Naive thymus-derived CD8-positive, alpha-beta T cell (primary cell): ENCODE measurements at regions not wholly inside any gene's neighbourhood (a gene's known extent, or its start where the extent isn't known, plus 50 kb on each side); places are given as distances from the start of the nearest gene placed in this dataset.
"Not testable (repeated sequence)": the region's sequence is repeated elsewhere in the genome, so short reads cannot be mapped to it uniquely, and the experiment has no call there.

ENCODE experiments used
- ATAC-seq, 2 donors: fragments of 150-1000 bp; cut with Tn5 transposase in 1 of 2; sonication (Bioruptor Pico), chemical (Tn5 transposase) in 1 of 2; 1 replicate in 1 of 2; 2 replicates in 1 of 2; pipeline ENCODE4 v1.10.0; 2021; ENCODE audit warnings: mild to moderate bottlenecking in 2 of 2, moderate library complexity in 2 of 2
- POLR2A ChIA-PET: fragments of 350-600 bp; sonication (Branson Sonifier 250); formaldehyde crosslinking; loops from one replicate; lab custom pipeline; 2021; ENCODE audit warnings: antibody characterized with exemption; lab: Charles Lee
- DNase-seq, 10 donors: peaks; one replicate each; pipeline versions ENCODE4 v3.0.0 to v3.0.0-alpha.2; 2020 to 2022
- H3K27ac Mint-ChIP-seq, 10 donors: one replicate each; pipeline ENCODE4 v1.8.0; 2020 to 2022; ENCODE audit warnings: mild to moderate bottlenecking in 10 of 10, mixed read lengths in 10 of 10, moderate library complexity in 4 of 10, inconsistent platforms in 1 of 10
- H3K27me3 Mint-ChIP-seq, 5 donors: one replicate each; pipeline ENCODE4 v1.8.0; 2021 to 2022; ENCODE audit warnings: mixed read lengths in 5 of 5
- H3K36me3 Mint-ChIP-seq, 3 donors: one replicate each; pipeline ENCODE4 v1.8.0; 2020 to 2022; ENCODE audit warnings: mixed read lengths in 3 of 3, mild to moderate bottlenecking in 2 of 3, inconsistent platforms in 1 of 3
- H3K4me1 Mint-ChIP-seq, 4 donors: one replicate each; pipeline ENCODE4 v1.8.0; 2021 to 2022; ENCODE audit warnings: mixed read lengths in 4 of 4
- H3K4me3 Mint-ChIP-seq, 10 donors: one replicate each; pipeline ENCODE4 v1.8.0; 2020 to 2022; ENCODE audit warnings: mild to moderate bottlenecking in 10 of 10, mixed read lengths in 10 of 10, moderate library complexity in 6 of 10, inconsistent platforms in 1 of 10
- H3K9me3 Mint-ChIP-seq, 9 donors: one replicate each; pipeline ENCODE4 v1.8.0; 2020 to 2022; ENCODE audit warnings: mixed read lengths in 9 of 9, mild to moderate bottlenecking in 3 of 9, inconsistent platforms in 1 of 9, moderate library complexity in 1 of 9

GRCh38 chr7:156015237-156016020 lies 203.2 kb upstream of the SHH start:
- Mint-ChIP-seq H3K9me3 (peaks cover 0 to 28% (median 6%) of the 10 kb centered on the region in 9 donors), H3K27me3 (peaks cover 0 to 3% (median 1%) of the 10 kb centered on the region in 5 donors), H3K4me1 (peaks cover 0 to 5% (median 0%) of the 10 kb centered on the region in 4 donors), H3K27ac (no peak overlapping the region), H3K4me3 (no peak overlapping the region), H3K36me3 (peaks cover 0 to 13% (median under 1%) of the 10 kb centered on the region in 3 donors)
- DNase-seq (no peak), ATAC-seq (no peak)
- POLR2A ChIA-PET, result no interaction called here

- no peak for ATAC-seq
- H3K4me3 Mint-ChIP-seq, result no peak overlapping the region
- peaks cover 0 to 5% (median 0%) of the 10 kb centered on the region in 4 donors for H3K4me1 Mint-ChIP-seq
- peaks cover under 1 to 34% (median 10%) of the 10 kb centered on the region in 9 donors for H3K9me3 Mint-ChIP-seq
- peaks cover 0 to 15% (median 5%) of the 10 kb centered on the region in 3 donors for H3K36me3 Mint-ChIP-seq
- POLR2A ChIA-PET, result no interaction called here
- DNase-seq, result no peak
- no peak overlapping the region for H3K27ac Mint-ChIP-seq
- peaks cover 0 to 3% (median 0%) of the 10 kb centered on the region in 5 donors for H3K27me3 Mint-ChIP-seq
Observed at GRCh38 chr7:156014808-156015207, 202.5 kb upstream of the SHH start.

DNA sequence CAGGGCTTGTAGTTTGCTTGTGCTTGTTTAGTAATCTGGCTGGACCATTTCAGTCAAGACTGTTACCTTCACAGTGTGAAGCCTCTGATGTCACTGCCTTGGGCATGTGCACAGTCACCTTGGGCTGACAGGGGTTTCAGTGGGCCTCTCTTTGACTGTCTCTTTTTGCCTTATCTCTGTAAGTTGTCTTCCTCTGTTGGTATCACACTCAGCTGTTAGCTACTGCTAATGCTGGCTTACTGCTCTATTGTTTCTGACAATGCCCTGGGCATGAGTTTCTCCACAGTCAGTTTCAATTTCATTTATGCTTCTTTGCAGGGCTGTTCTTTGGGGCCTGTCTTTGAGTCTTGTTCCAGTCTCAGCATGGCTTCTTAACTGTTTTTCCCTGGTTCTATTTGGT lies 201.9 kb upstream of the SHH start:
- H3K36me3 Mint-ChIP-seq, result peaks cover 0 to 19% (median 6%) of the 10 kb centered on the region in 3 donors
- peaks cover 0 to 5% (median 0%) of the 10 kb centered on the region in 4 donors for H3K4me1 Mint-ChIP-seq
- H3K27ac Mint-ChIP-seq, result no peak overlapping the region
- peaks cover 3 to 39% (median 13%) of the 10 kb centered on the region in 9 donors for H3K9me3 Mint-ChIP-seq
- DNase-seq (no peak), ATAC-seq (no peak)
- peaks cover 0 to 3% (median 0%) of the 10 kb centered on the region in 5 donors for H3K27me3 Mint-ChIP-seq
- H3K4me3 Mint-ChIP-seq, result no peak overlapping the region
- POLR2A ChIA-PET, result no interaction called here

GRCh38 chr7:156012412-156012811 lies 200.1 kb upstream of the SHH start:
- H3K4me1 Mint-ChIP-seq, result peaks cover 0 to 5% (median 0%) of the 10 kb centered on the region in 4 donors

GRCh38 chr7:156009569-156009968 lies 197.3 kb upstream of the SHH start:
- Mint-ChIP-seq H3K4me3 (no peak overlapping the region), H3K36me3 (peaks cover 0 to 22% (median 8%) of the 10 kb centered on the region in 3 donors), H3K9me3 (peaks cover 5 to 41% (median 18%) of the 10 kb centered on the region in 9 donors), H3K27ac (no peak overlapping the region), H3K4me1 (peaks cover 0 to 5% (median 0%) of the 10 kb centered on the region in 4 donors), H3K27me3 (no peaks in the 10 kb centered on the region)
- DNase-seq, result no peak
- POLR2A ChIA-PET, result no interaction called here
- no peak for ATAC-seq

More at GRCh38 chr7:156012412-156012811, 200.1 kb upstream of the SHH start:
- H3K27ac Mint-ChIP-seq, result no peak overlapping the region
- DNase-seq, result no peak
- ATAC-seq, result no peak
- H3K4me3 Mint-ChIP-seq, result no peak overlapping the region
- POLR2A ChIA-PET, result no interaction called here
- H3K36me3 Mint-ChIP-seq, result peaks cover 0 to 22% (median 8%) of the 10 kb centered on the region in 3 donors
- H3K27me3 Mint-ChIP-seq, result no peaks in the 10 kb centered on the region
- peaks cover 5 to 41% (median 18%) of the 10 kb centered on the region in 9 donors for H3K9me3 Mint-ChIP-seq

GRCh38 chr7:156006876-156007275 lies 194.6 kb upstream of the SHH start:
- H3K27me3 Mint-ChIP-seq, H3K36me3 Mint-ChIP-seq, DNase-seq, H3K27ac Mint-ChIP-seq, POLR2A ChIA-PET, H3K4me3 Mint-ChIP-seq, ATAC-seq: not testable (repeated sequence)
- H3K4me1 Mint-ChIP-seq, result peaks cover 4 to 23% (median 13%) of the 10 kb centered on the region in 4 donors
- H3K9me3 Mint-ChIP-seq, result peaks cover 5 to 26% (median 15%) of the 10 kb centered on the region in 9 donors

GRCh38 chr7:156006024-156006423 lies 193.8 kb upstream of the SHH start:
- POLR2A ChIA-PET, result no interaction called here
- Mint-ChIP-seq H3K9me3 (peaks cover 5 to 21% (median 15%) of the 10 kb centered on the region in 9 donors), H3K27ac (no peak overlapping the region), H3K27me3 (no peaks in the 10 kb centered on the region), H3K4me3 (no peak overlapping the region), H3K36me3 (peaks cover 0 to 9% (median 8%) of the 10 kb centered on the region in 3 donors), H3K4me1 (peaks cover 8 to 30% (median 16%) of the 10 kb centered on the region in 4 donors)
- no peak for DNase-seq
- no peak for ATAC-seq

GRCh38 chr7:156005202-156005691 lies 193.0 kb upstream of the SHH start:
- Mint-ChIP-seq H3K36me3 (peaks cover 0 to 9% (median 6%) of the 10 kb centered on the region in 3 donors), H3K9me3 (peaks cover 2 to 16% (median 10%) of the 10 kb centered on the region in 9 donors), H3K4me3 (no peak overlapping the region), H3K27ac (peak overlapping the region in 1 of 10 donors; percentile 26), H3K27me3 (no peaks in the 10 kb centered on the region), H3K4me1 (peaks cover 11 to 35% (median 16%) of the 10 kb centered on the region in 4 donors)
- ATAC-seq (no peak), DNase-seq (no peak)
- POLR2A ChIA-PET, result no interaction called here

DNA sequence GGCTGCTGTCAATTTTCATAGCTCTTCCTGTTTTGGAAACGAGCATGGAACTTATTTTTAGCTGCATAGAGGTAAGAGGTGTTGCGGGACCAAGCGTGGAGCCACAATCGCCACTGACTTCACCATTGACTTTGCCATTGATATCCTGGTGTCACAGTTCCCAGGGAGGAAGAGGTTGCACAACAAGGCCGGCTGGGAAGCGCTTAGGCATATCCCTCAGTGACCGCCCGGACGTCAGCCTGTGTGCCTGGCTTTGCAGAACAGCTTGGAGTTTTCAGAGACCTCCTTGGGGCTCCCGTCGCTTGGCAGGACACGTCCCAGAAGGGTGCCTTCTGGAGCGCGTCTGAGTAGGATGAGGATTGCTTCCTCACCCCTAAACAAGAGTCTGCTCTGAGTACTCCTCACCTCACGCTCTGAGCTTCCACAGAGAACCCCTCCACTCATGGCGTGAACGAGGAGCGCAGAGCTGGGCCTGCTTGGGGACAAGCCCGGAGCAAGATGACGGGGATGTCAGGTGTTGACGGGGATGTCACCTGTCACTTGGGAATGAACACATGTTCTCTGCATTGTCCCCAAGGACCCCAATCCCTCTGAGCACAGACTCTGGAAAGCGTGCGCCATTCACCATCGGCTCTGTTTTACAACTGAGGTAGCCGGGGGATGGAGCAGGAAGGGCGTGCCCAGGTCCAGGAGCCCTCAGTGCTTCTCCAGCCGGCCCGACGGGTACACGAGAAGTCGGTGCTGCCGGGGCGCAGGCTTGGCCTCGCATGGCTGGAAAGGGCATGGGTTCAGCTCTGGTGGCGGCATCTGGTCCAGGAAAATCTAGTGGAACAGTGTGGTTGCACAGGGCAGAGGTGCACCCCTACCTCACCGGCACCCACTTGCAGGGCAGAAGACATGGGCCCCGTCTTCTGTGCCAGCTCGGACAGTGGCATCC lies 192.3 kb upstream of the SHH start:
- Mint-ChIP-seq H3K9me3 (peaks cover 0 to 9% (median 4%) of the 10 kb centered on the region in 9 donors), H3K27me3 (no peaks in the 10 kb centered on the region)
- POLR2A ChIA-PET, result no interaction called here

GRCh38 chr7:156003220-156004162 lies 191.2 kb upstream of the SHH start:
- DNase-seq (no peak), ATAC-seq (no peak)
- POLR2A ChIA-PET, result no interaction called here
- H3K27ac Mint-ChIP-seq, result peak overlapping the region in 1 of 10 donors; percentile 46
- H3K4me3 Mint-ChIP-seq, result no peak overlapping the region
- H3K4me1 Mint-ChIP-seq, result peaks cover 11 to 37% (median 18%) of the 10 kb centered on the region in 4 donors
- H3K9me3 Mint-ChIP-seq, result peaks cover 0 to 5% (median 0%) of the 10 kb centered on the region in 9 donors
- H3K27me3 Mint-ChIP-seq, result no peaks in the 10 kb centered on the region
- H3K36me3 Mint-ChIP-seq, result no peaks in the 10 kb centered on the region

More for the DNA sequence above, 192.3 kb upstream of the SHH start:
- no peak for ATAC-seq
- DNase-seq, result no peak
- Mint-ChIP-seq H3K4me3 (no peak overlapping the region), H3K27ac (peak overlapping the region in 1 of 10 donors; percentile 86), H3K36me3 (peaks cover 0 to 4% (median 2%) of the 10 kb centered on the region in 3 donors), H3K4me1 (peaks cover 11 to 37% (median 17%) of the 10 kb centered on the region in 4 donors)

GRCh38 chr7:156002362-156003066 lies 190.3 kb upstream of the SHH start:
- H3K27ac Mint-ChIP-seq, result peak overlapping the region in 5 of 10 donors; percentile 12 to 70 (median 46)
- POLR2A ChIA-PET, result no interaction called here

More at GRCh38 chr7:156002362-156003066, 190.3 kb upstream of the SHH start:
- Mint-ChIP-seq H3K4me1 (peaks cover 13 to 47% (median 25%) of the 10 kb centered on the region in 4 donors), H3K4me3 (peak overlapping the region in 2 of 10 donors; percentile 29 to 30), H3K9me3 (no peaks in the 10 kb centered on the region), H3K36me3 (no peaks in the 10 kb centered on the region), H3K27me3 (no peaks in the 10 kb centered on the region)
- DNase-seq (peak in 5 of 10 donors; percentile 18 to 51 (median 34)), ATAC-seq (peak in 1 of 2 donors; percentile 79)
